Osteoblast (primary cell): ENCODE measurements at regions not wholly inside any gene's neighbourhood (a gene's known extent, or its start where the extent isn't known, plus 50 kb on each side); places are given as distances from the start of the nearest gene placed in this dataset.

ENCODE experiments used
- DNase-seq: peaks from one replicate; pipeline ENCODE4 v3.0.0; 2011; ENCODE audit warnings: low spot score, mixed read lengths; ENCODE audit not compliant: insufficient read length; ENCODE audit errors: missing footprints
- H2AFZ ChIP-seq: 2 replicates; pipeline ENCODE4 v1.6.0; 2011; ENCODE audit warnings: mild to moderate bottlenecking, low read length
- H3K27ac ChIP-seq: 2 replicates; pipeline ENCODE4 v1.5.1; 2011; ENCODE audit warnings: mild to moderate bottlenecking, low read depth, low read length, moderate library complexity
- H3K27me3 ChIP-seq: 2 replicates; pipeline ENCODE4 v1.6.0; 2012; ENCODE audit warnings: mild to moderate bottlenecking, control low read depth, inconsistent platforms, low read length, moderate library complexity; ENCODE audit not compliant: insufficient read depth
- H3K36me3 ChIP-seq: 2 replicates; pipeline ENCODE4 v1.5.1; 2011; ENCODE audit warnings: mild to moderate bottlenecking, low read length, control low read depth, moderate library complexity; ENCODE audit not compliant: insufficient read depth
- H3K4me1 ChIP-seq: 2 replicates; pipeline ENCODE4 v1.5.1; 2011; ENCODE audit warnings: mild to moderate bottlenecking, low read length, control low read depth, moderate library complexity; ENCODE audit not compliant: insufficient read depth
- H3K4me2 ChIP-seq: 2 replicates; pipeline ENCODE4 v1.6.0; 2011; ENCODE audit warnings: mild to moderate bottlenecking, low read length; ENCODE audit not compliant: insufficient read depth
- H3K4me3 ChIP-seq: fragments of 200-600 bp; sonication (generic); 3 replicates; pipeline ENCODE4 v1.5.1; 2012; ENCODE audit warnings: mild to moderate bottlenecking, low read length, inconsistent platforms; ENCODE audit not compliant: insufficient read depth
- H3K79me2 ChIP-seq: 2 replicates; pipeline ENCODE4 v1.6.0; 2012; ENCODE audit warnings: mild to moderate bottlenecking, low read length, control low read depth, inconsistent platforms; ENCODE audit not compliant: insufficient read depth
- H3K9me3 ChIP-seq: 2 replicates; pipeline ENCODE4 v1.5.1; 2011; ENCODE audit warnings: low read depth, low read length, control low read depth
- H4K20me1 ChIP-seq: 2 replicates; pipeline ENCODE4 v1.6.0; 2012; ENCODE audit warnings: mild to moderate bottlenecking, low read length, control low read depth; ENCODE audit not compliant: insufficient read depth
- TF ChIP-seq, protein P1 (sequence below): IDR thresholded peaks from 2 replicates; pipeline ENCODE4 v1.5.1; 2011; ENCODE audit warnings: mild to moderate bottlenecking, low read depth, low read length, moderate library complexity; ENCODE audit errors: extremely low read depth

- Histone ChIP-seq H3K36me3 (no peaks in the 10 kb centered on the region), H4K20me1 (no peaks in the 10 kb centered on the region), H3K4me1 (peaks cover 20% of the 10 kb centered on the region), H3K4me2 (no peak overlapping the region), H3K4me3 (no peak overlapping the region), H3K79me2 (no peaks in the 10 kb centered on the region), H3K27ac (no peak overlapping the region), H3K9me3 (no peaks in the 10 kb centered on the region), H3K27me3 (no peaks in the 10 kb centered on the region), H2AFZ (no peak overlapping the region)
- TF ChIP-seq, protein P1, sequence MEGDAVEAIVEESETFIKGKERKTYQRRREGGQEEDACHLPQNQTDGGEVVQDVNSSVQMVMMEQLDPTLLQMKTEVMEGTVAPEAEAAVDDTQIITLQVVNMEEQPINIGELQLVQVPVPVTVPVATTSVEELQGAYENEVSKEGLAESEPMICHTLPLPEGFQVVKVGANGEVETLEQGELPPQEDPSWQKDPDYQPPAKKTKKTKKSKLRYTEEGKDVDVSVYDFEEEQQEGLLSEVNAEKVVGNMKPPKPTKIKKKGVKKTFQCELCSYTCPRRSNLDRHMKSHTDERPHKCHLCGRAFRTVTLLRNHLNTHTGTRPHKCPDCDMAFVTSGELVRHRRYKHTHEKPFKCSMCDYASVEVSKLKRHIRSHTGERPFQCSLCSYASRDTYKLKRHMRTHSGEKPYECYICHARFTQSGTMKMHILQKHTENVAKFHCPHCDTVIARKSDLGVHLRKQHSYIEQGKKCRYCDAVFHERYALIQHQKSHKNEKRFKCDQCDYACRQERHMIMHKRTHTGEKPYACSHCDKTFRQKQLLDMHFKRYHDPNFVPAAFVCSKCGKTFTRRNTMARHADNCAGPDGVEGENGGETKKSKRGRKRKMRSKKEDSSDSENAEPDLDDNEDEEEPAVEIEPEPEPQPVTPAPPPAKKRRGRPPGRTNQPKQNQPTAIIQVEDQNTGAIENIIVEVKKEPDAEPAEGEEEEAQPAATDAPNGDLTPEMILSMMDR, result no peak
- DNase-seq, result no peak
These were observed 71.2 kb upstream of the ITGA11 start for GRCh38 chr15:68503213-68503612.

DNA sequence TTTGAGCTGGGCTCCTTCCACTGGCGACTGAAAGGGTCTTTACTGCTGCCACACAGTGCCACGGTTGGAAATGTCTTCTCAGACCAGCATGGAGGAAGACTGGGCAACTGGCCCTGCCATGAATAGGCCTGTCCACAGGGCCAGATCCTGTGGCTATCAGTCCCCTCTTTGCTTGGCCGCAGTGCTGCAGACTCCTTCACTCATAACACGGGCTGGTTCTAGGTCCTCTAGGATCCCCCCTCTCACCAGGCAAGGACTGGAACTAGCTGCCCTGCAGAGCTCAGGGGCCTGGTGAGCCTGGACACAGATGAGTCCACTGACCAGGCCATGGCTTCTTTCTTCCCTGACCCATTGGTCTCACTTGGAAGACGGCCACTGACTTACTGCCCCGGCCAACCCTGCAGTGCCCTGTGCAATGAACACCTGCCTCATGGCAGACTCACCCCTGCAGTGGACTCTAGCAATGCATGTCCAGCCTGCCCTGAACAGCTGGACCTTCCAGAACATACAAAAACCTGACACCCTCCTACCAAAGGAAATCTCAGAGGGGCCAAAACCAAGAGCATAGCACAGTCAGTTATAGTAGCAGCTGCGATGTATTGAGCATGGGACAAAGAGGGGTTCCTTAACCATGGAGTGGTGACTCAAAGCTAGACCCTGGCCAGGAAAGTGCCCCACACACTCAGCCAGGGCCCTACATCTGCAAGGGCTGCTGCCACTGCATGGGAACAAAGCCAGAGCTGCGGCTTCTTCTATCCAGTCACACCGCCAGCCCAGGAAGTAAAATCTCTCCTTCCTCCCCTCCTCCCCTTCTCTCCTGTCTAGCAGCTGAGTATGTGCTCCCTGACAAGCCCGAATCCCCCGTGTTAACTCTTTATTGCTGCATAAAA lies 72.1 kb upstream of the ITGA11 start:
- DNase-seq, result peak; percentile 79
- H3K27me3 ChIP-seq, result no peaks in the 10 kb centered on the region
- no peak overlapping the region for H3K27ac ChIP-seq
- H3K4me3 ChIP-seq, result peak overlapping the region; percentile 10
- peaks cover 20% of the 10 kb centered on the region for H3K4me1 ChIP-seq
- peak overlapping the region; percentile 49 for H3K4me2 ChIP-seq
- H3K36me3 ChIP-seq, result no peaks in the 10 kb centered on the region
- H3K9me3 ChIP-seq, result no peaks in the 10 kb centered on the region
- H4K20me1 ChIP-seq, result no peaks in the 10 kb centered on the region
- TF ChIP-seq, protein P1, result no peak
- peak overlapping the region; percentile 91 for H2AFZ ChIP-seq
- no peaks in the 10 kb centered on the region for H3K79me2 ChIP-seq

DNA sequence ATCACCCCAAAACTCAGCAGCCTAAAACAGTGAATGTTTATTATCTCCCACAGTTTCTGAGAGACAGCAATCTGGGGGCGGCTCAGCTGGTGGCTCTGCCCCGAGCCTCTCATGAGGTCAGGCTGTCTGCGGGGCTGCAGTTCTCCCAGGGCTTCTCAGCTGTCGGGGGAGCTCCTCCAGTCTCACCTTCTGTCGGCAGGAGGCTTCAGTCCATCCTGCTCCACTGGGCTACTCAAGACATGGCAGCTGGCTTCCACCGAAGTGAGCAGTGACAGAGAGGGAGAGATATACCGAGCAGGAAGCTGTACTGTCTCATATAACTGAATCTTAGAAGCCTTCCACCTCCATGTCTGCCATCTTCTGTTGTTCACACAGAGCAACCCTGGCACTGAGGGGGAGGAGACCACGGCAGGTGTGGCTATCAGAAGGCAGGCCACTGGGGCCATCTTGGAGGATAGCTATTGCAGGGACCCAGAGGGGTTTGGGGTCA lies 72.8 kb upstream of the ITGA11 start:
- Histone ChIP-seq H2AFZ (peak overlapping the region; percentile 91), H3K4me1 (peaks cover 20% of the 10 kb centered on the region), H3K27me3 (no peaks in the 10 kb centered on the region), H3K9me3 (no peaks in the 10 kb centered on the region), H4K20me1 (no peaks in the 10 kb centered on the region), H3K36me3 (no peaks in the 10 kb centered on the region), H3K79me2 (no peaks in the 10 kb centered on the region), H3K27ac (no peak overlapping the region), H3K4me3 (peak overlapping the region; percentile 10), H3K4me2 (peak overlapping the region; percentile 49)
- TF ChIP-seq, protein P1, result no peak
- DNase-seq, result peak; percentile 19

GRCh38 chr15:68506071-68506470 lies 72.7 kb upstream of the CORO2B start:
- Histone ChIP-seq H3K36me3 (no peaks in the 10 kb centered on the region), H2AFZ (no peak overlapping the region), H4K20me1 (no peaks in the 10 kb centered on the region), H3K4me3 (no peak overlapping the region), H3K9me3 (no peaks in the 10 kb centered on the region), H3K27ac (no peak overlapping the region), H3K27me3 (no peaks in the 10 kb centered on the region), H3K79me2 (no peaks in the 10 kb centered on the region), H3K4me1 (peaks cover 24% of the 10 kb centered on the region), H3K4me2 (no peak overlapping the region)
- TF ChIP-seq, protein P1, result no peak
- peak; percentile 27 for DNase-seq
